Peyer's patch (tissue), 4 donors: ENCODE measurements at regions not wholly inside any gene's neighbourhood (a gene's known extent, or its start where the extent isn't known, plus 50 kb on each side); places are given as distances from the start of the nearest gene placed in this dataset.

Experiments used
- DNase-seq, 3 donors: peaks; one replicate each; pipeline ENCODE4 v3.0.0-alpha.2; 2017 to 2019
- H3K27ac ChIP-seq, 4 donors: fragments of 200-600 bp; sonication (generic); one replicate each; pipeline ENCODE4 v1.5.1; 2016 to 2019
- H3K27me3 ChIP-seq, 2 donors: fragments of 200-600 bp; sonication (generic); one replicate each; pipeline ENCODE4 v1.5.1; 2019
- H3K36me3 ChIP-seq, 3 donors: fragments of 200-600 bp; sonication (generic); one replicate each; pipeline ENCODE4 v1.5.1; 2016 to 2019
- H3K4me1 ChIP-seq, 4 donors: fragments of 200-600 bp; sonication (generic); one replicate each; pipeline ENCODE4 v1.5.1; 2016 to 2019
- H3K4me3 ChIP-seq, 4 donors: fragments of 200-600 bp; sonication (generic); 1 replicate in 3 of 4; 2 replicates in 1 of 4; pipeline ENCODE4 v1.5.1; 2016 to 2019; ENCODE audit warnings: mild to moderate bottlenecking in 1 of 4
- H3K9me3 ChIP-seq, 4 donors: fragments of 200-600 bp; sonication (generic); one replicate each; pipeline ENCODE4 v1.5.1; 2016 to 2019; ENCODE audit warnings: mild to moderate bottlenecking in 1 of 4
- CTCF ChIP-seq, 6 experiments: fragments of 450-650 bp in 4 of 6; fragments of 200-600 bp in 2 of 6; sonication (generic) in 1 of 6; IDR thresholded peaks; one replicate each; pipeline ENCODE4 v1.5.1; 2017 to 2019; ENCODE audit warnings: antibody characterized with exemption in 6 of 6, mild to moderate bottlenecking in 3 of 6, moderate library complexity in 1 of 6
- POLR2A ChIP-seq, 2 donors: fragments of 450-650 bp; IDR thresholded peaks; one replicate each; pipeline ENCODE4 v1.5.1; 2017; ENCODE audit warnings: antibody characterized with exemption in 2 of 2, mild to moderate bottlenecking in 2 of 2, moderate library complexity in 2 of 2

GRCh38 chr11:62067741-62068140 is 56.1 kb upstream of the INCENP start:
- H3K27ac ChIP-seq = no peak overlapping the region
- no peaks in the 10 kb centered on the region for H3K27me3 ChIP-seq
- no peak for DNase-seq
- no peaks in the 10 kb centered on the region for H3K9me3 ChIP-seq
- no peaks in the 10 kb centered on the region for H3K4me1 ChIP-seq
- H3K4me3 ChIP-seq = no peak overlapping the region
- H3K36me3 ChIP-seq = no peaks in the 10 kb centered on the region
- TF ChIP-seq POLR2A (IDR thresholded peaks at IDR 0.05) = no peak
- TF ChIP-seq CTCF (IDR thresholded peaks at IDR 0.05) = no peak

- TF ChIP-seq POLR2A (IDR thresholded peaks at IDR 0.05) = no peak
- no peak for TF ChIP-seq CTCF (IDR thresholded peaks at IDR 0.05)
- Histone ChIP-seq H3K36me3 (no peaks in the 10 kb centered on the region), H3K27me3 (no peaks in the 10 kb centered on the region), H3K4me3 (no peak overlapping the region), H3K4me1 (no peaks in the 10 kb centered on the region), H3K9me3 (no peaks in the 10 kb centered on the region), H3K27ac (no peak overlapping the region)
- DNase-seq = no peak
These were observed 59.6 kb upstream of the INCENP start for GRCh38 chr11:62064221-62064620.

DNA sequence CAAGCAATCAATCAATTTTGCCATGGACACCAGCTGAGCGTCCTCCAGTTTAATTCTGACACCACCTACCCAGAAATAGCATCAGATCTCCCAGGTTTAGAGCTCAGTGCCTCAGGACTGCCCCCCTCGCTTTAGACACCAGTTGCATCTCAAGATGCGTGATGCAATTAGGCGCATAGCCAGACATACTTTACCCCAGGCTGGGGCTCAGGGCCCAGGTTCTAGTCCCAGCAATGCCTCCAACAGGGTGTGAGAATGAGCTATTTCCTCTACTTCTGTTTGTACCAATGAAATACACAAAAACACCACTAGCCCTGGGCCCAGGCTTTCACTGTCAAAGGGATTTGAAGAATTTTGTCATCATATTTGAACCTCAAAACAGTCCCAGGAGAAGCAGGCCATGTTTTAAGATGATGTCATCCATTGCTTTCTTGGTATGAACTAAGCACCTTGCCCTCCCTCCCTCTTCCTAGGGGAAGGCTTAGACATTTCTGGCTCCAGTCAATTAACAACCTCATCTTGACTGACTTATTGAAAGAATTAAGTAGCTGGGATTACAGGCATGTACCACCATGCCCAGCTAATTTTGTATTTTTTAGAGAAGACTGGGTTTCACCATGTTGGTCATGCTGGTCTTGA is 61.5 kb upstream of the INCENP start:
- no peaks in the 10 kb centered on the region for H3K4me1 ChIP-seq
- no peaks in the 10 kb centered on the region for H3K27me3 ChIP-seq
- no peak overlapping the region for H3K27ac ChIP-seq
- DNase-seq = no peak
- no peaks in the 10 kb centered on the region for H3K36me3 ChIP-seq
- no peak overlapping the region for H3K4me3 ChIP-seq
- H3K9me3 ChIP-seq = no peaks in the 10 kb centered on the region
- no peak for TF ChIP-seq POLR2A (IDR thresholded peaks at IDR 0.05)
- TF ChIP-seq CTCF (IDR thresholded peaks at IDR 0.05) = no peak

- no peak for DNase-seq
- H3K27me3 ChIP-seq = no peaks in the 10 kb centered on the region
- TF ChIP-seq CTCF (IDR thresholded peaks at IDR 0.05) = peak in 3 of 6 experiments; percentile 51 to 64 (median 59)
- no peak for TF ChIP-seq POLR2A (IDR thresholded peaks at IDR 0.05)
These were observed 62.2 kb upstream of the INCENP start for GRCh38 chr11:62061356-62062222.

GRCh38 chr11:62057069-62057468 is 66.7 kb upstream of the INCENP start:
- DNase-seq = no peak
- no peaks in the 10 kb centered on the region for H3K9me3 ChIP-seq
- H3K27ac ChIP-seq = no peak overlapping the region
- no peak overlapping the region for H3K4me3 ChIP-seq
- no peaks in the 10 kb centered on the region for H3K27me3 ChIP-seq
- TF ChIP-seq CTCF (IDR thresholded peaks at IDR 0.05) (no peak), POLR2A (IDR thresholded peaks at IDR 0.05) (no peak)
- H3K36me3 ChIP-seq = no peaks in the 10 kb centered on the region
- H3K4me1 ChIP-seq = peaks cover 0 to 7% (median 0%) of the 10 kb centered on the region in 4 donors

More at GRCh38 chr11:62061356-62062222, 62.2 kb upstream of the INCENP start:
- Histone ChIP-seq H3K27ac (no peak overlapping the region), H3K4me3 (no peak overlapping the region), H3K36me3 (no peaks in the 10 kb centered on the region), H3K4me1 (no peaks in the 10 kb centered on the region), H3K9me3 (no peaks in the 10 kb centered on the region)
